Spleen (tissue), 11 donors: ENCODE measurements at regions not wholly inside any gene's neighbourhood (a gene's known extent, or its start where the extent isn't known, plus 50 kb on each side); places are given as distances from the start of the nearest gene placed in this dataset.

ENCODE experiments used
- DNase-seq: peaks from one replicate; pipeline ENCODE4 v3.0.0-alpha.2; 2020
- H3K27ac ChIP-seq, 8 donors: fragments of 200-600 bp; sonication (generic) in 7 of 8; 1 replicate in 4 of 8; 2 replicates in 4 of 8; pipeline versions ENCODE4 v1.5.0 to v1.8.0; 2016 to 2021; ENCODE audit warnings: inconsistent platforms in 4 of 8, mild to moderate bottlenecking in 4 of 8, moderate library complexity in 1 of 8
- H3K27me3 ChIP-seq, 7 donors: fragments of 200-600 bp; sonication (generic) in 6 of 7; replicated peaks in 1 of 7; 1 replicate in 4 of 7; 2 replicates in 3 of 7; pipeline versions ENCODE4 v1.5.0 to v1.8.0; 2016 to 2021; ENCODE audit warnings: inconsistent platforms in 3 of 7, mild to moderate bottlenecking in 1 of 7
- H3K36me3 ChIP-seq, 6 donors: fragments of 200-600 bp; sonication (generic) in 5 of 6; 1 replicate in 4 of 6; 2 replicates in 2 of 6; pipeline versions ENCODE4 v1.5.0 to v1.8.0; 2016 to 2021; ENCODE audit warnings: inconsistent platforms in 2 of 6
- H3K4me1 ChIP-seq, 6 donors: fragments of 200-600 bp; sonication (generic) in 5 of 6; 1 replicate in 3 of 6; 2 replicates in 3 of 6; pipeline versions ENCODE4 v1.5.0 to v1.8.0; 2016 to 2021; ENCODE audit warnings: inconsistent platforms in 3 of 6
- H3K4me3 ChIP-seq, 8 donors: fragments of 200-600 bp; sonication (generic) in 7 of 8; 1 replicate in 4 of 8; 2 replicates in 4 of 8; pipeline versions ENCODE4 v1.5.0 to v1.8.0; 2016 to 2021; ENCODE audit warnings: inconsistent platforms in 4 of 8, mild to moderate bottlenecking in 4 of 8, moderate library complexity in 2 of 8
- H3K9me3 ChIP-seq, 8 donors: fragments of 200-600 bp; sonication (generic) in 7 of 8; 1 replicate in 4 of 8; 2 replicates in 4 of 8; pipeline versions ENCODE4 v1.5.0 to v1.8.0; 2016 to 2021; ENCODE audit warnings: inconsistent platforms in 4 of 8
- POLR2A ChIP-seq, 3 donors: fragments of 450-650 bp; IDR thresholded peaks; one replicate each; pipeline ENCODE4 v1.5.1; 2017; ENCODE audit warnings: antibody characterized with exemption in 3 of 3, mild to moderate bottlenecking in 1 of 3
- POLR2AphosphoS5 ChIP-seq, 3 donors: sonication (generic); formaldehyde crosslinking; IDR thresholded peaks; one replicate each; pipeline ENCODE4 v1.5.1; 2017; ENCODE audit warnings: antibody characterized with exemption in 3 of 3
- WGBS, 5 donors: extraction: QIAGEN DNeasy Blood & Tissue Kit in 3 of 5; methylation state at CpG; one replicate each; pipeline versions ENCODE4 v1.1.5 to v1.1.7; 2013 to 2018; 5-methylcytosine and 5-hydroxymethylcytosine counted together
- intact Hi-C: fragments of 100-400 bp; cut with DNase I; formaldehyde crosslinking; loops from one replicate; pipeline ENCODE4 v1.15.0; 2023; ENCODE audit warnings: low total_unique reads
- TF ChIP-seq, protein P1 (sequence below), 11 experiments: fragments of 200-600 bp in 7 of 11; fragments of 450-650 bp in 4 of 11; sonication (generic) in 4 of 11; IDR thresholded peaks in 8 of 11; conservative IDR thresholded peaks in 3 of 11; 1 replicate in 7 of 11; 2 replicates in 4 of 11; pipeline versions ENCODE4 v1.4.0 to v1.8.0; 2016 to 2021; ENCODE audit warnings: antibody characterized with exemption in 11 of 11, inconsistent platforms in 4 of 11, mild to moderate bottlenecking in 1 of 11
- donor health status: healthy with polysubstance abuse.
- donor health status: DM: no; HTN: no; CAD: no; lungs with moderate emphysema.
- donor health status: DM: no; HTN: no; CAD: no.
- donor health status: Bipolar disorder and iron deficiency.
- donor health status: healthy.
- donor health status: DM: no; HTN: no; CAD: no.
- donor health status: DM: yes; HTN: yes; CAD: no.

GRCh38 chr4:96652158-96652557, 812.3 kb downstream of the PDHA2 start:
- peaks cover 0 to 16% (median 7%) of the 10 kb centered on the region in 8 donors for H3K9me3 ChIP-seq
- H3K4me3 ChIP-seq = no peak overlapping the region
- no peak for DNase-seq
- 81 to 88% (median 84%) methylated on average over 1 of the region's 1 CpG for WGBS, 5 donors
- H3K36me3 ChIP-seq = no peaks in the 10 kb centered on the region
- H3K4me1 ChIP-seq = no peaks in the 10 kb centered on the region
- H3K27ac ChIP-seq = no peak overlapping the region
- H3K27me3 ChIP-seq = no peaks in the 10 kb centered on the region
- intact Hi-C loops = no loop called here
- TF ChIP-seq POLR2A (IDR thresholded peaks at IDR 0.05) (no peak), POLR2AphosphoS5 (IDR thresholded peaks at IDR 0.05) (no peak)
- TF ChIP-seq, protein P1, sequence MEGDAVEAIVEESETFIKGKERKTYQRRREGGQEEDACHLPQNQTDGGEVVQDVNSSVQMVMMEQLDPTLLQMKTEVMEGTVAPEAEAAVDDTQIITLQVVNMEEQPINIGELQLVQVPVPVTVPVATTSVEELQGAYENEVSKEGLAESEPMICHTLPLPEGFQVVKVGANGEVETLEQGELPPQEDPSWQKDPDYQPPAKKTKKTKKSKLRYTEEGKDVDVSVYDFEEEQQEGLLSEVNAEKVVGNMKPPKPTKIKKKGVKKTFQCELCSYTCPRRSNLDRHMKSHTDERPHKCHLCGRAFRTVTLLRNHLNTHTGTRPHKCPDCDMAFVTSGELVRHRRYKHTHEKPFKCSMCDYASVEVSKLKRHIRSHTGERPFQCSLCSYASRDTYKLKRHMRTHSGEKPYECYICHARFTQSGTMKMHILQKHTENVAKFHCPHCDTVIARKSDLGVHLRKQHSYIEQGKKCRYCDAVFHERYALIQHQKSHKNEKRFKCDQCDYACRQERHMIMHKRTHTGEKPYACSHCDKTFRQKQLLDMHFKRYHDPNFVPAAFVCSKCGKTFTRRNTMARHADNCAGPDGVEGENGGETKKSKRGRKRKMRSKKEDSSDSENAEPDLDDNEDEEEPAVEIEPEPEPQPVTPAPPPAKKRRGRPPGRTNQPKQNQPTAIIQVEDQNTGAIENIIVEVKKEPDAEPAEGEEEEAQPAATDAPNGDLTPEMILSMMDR (IDR thresholded peaks at IDR 0.05 in 8 of 11, conservative IDR thresholded peaks at IDR 0.05 in 3 of 11) = no peak

DNA sequence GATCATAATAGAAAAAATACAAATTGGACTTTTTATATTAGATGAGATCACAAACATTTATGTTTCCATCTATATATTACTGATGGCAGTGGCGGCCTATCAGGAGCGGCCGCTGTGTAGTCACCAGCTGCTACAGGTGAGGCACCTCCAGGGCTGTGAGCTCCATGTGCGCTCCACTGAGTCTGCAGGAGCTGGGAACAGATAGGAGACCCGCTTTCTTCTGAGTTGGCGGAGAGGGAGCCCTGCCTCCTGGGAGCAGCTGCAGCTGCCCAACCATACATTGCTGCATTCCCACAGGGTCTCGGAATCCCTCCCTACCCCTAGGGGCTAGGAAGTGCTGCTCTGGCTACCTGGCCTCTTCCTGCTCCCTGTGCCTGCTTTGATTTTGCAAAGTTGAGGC, 812.9 kb downstream of the PDHA2 start:
- intact Hi-C loops = no loop called here
- Histone ChIP-seq H3K36me3 (no peaks in the 10 kb centered on the region), H3K27ac (no peak overlapping the region), H3K27me3 (no peaks in the 10 kb centered on the region), H3K4me1 (no peaks in the 10 kb centered on the region), H3K4me3 (no peak overlapping the region), H3K9me3 (peaks cover 0 to 16% (median 7%) of the 10 kb centered on the region in 8 donors)
- 87 to 95% (median 93%) methylated on average over 7 of the region's 7 CpGs for WGBS, 5 donors
- DNase-seq = no peak
- TF ChIP-seq POLR2A (IDR thresholded peaks at IDR 0.05) = no peak
- TF ChIP-seq, protein P1 (IDR thresholded peaks at IDR 0.05 in 8 of 11, conservative IDR thresholded peaks at IDR 0.05 in 3 of 11) = no peak

- H3K36me3 ChIP-seq = no peaks in the 10 kb centered on the region
- no peaks in the 10 kb centered on the region for H3K4me1 ChIP-seq
- intact Hi-C loops = no loop called here
- H3K9me3 ChIP-seq = peaks cover 0 to 16% (median 7%) of the 10 kb centered on the region in 8 donors
- DNase-seq = no peak
- no peak for TF ChIP-seq POLR2A (IDR thresholded peaks at IDR 0.05)
- H3K27ac ChIP-seq = no peak overlapping the region
- H3K27me3 ChIP-seq = no peaks in the 10 kb centered on the region
- no peak overlapping the region for H3K4me3 ChIP-seq
- WGBS, 5 donors = 58 to 93% (median 80%) methylated on average over 1 to 6 of the region's 6 CpGs
These were observed 814.2 kb downstream of the PDHA2 start for GRCh38 chr4:96654045-96654444.

GRCh38 chr4:96670381-96670780, 830.5 kb downstream of the PDHA2 start:
- Histone ChIP-seq H3K27ac (no peak overlapping the region), H3K36me3 (no peaks in the 10 kb centered on the region), H3K4me3 (no peak overlapping the region), H3K4me1 (no peaks in the 10 kb centered on the region), H3K9me3 (peaks cover 0 to 5% (median 0%) of the 10 kb centered on the region in 8 donors), H3K27me3 (no peaks in the 10 kb centered on the region)
- no peak for DNase-seq
- whole genome bisulfite sequencing, 5 donors = 66 to 84% (median 74%) methylated on average over 2 of the region's 2 CpGs
- intact Hi-C loops = no loop called here
- TF ChIP-seq POLR2AphosphoS5 (IDR thresholded peaks at IDR 0.05) = no peak
- TF ChIP-seq, protein P1 (IDR thresholded peaks at IDR 0.05 in 8 of 11, conservative IDR thresholded peaks at IDR 0.05 in 3 of 11) = no peak
- no peak for TF ChIP-seq POLR2A (IDR thresholded peaks at IDR 0.05)

GRCh38 chr4:96675416-96675815, 835.5 kb downstream of the PDHA2 start:
- intact Hi-C loops = no loop called here

More at GRCh38 chr4:96675416-96675815, 835.5 kb downstream of the PDHA2 start:
- Histone ChIP-seq H3K27ac (no peak overlapping the region), H3K36me3 (no peaks in the 10 kb centered on the region), H3K4me3 (no peak overlapping the region), H3K4me1 (no peaks in the 10 kb centered on the region), H3K9me3 (no peaks in the 10 kb centered on the region), H3K27me3 (no peaks in the 10 kb centered on the region)
- WGBS, 5 donors = 54 to 69% (median 59%) methylated on average over 1 of the region's 1 CpG
- DNase-seq = no peak
- no peak for TF ChIP-seq POLR2AphosphoS5 (IDR thresholded peaks at IDR 0.05)
- no peak for TF ChIP-seq POLR2A (IDR thresholded peaks at IDR 0.05)
